ENCODE measurements at regions not wholly inside any gene's neighbourhood (a gene's known extent, or its start where the extent isn't known, plus 50 kb on each side); places are given as distances from the start of the nearest gene placed in this dataset.
"Not testable (repeated sequence)": the region's sequence is repeated elsewhere in the genome, so short reads cannot be mapped to it uniquely, and the experiment has no call there.

GRCh38 chr16:79988721-79989220 lies 388.2 kb upstream of the MAF start:
- no peak for TF ChIP-seq CTCF (conservative IDR thresholded peaks at IDR 0.05; ENCODE audit: low read depth, low read length)

GRCh38 chr16:79988089-79988488 lies 387.6 kb upstream of the MAF start:
- TF ChIP-seq CTCF (conservative IDR thresholded peaks at IDR 0.05; ENCODE audit: low read depth, low read length): no peak
- no peak for DNase-seq (ENCODE audit: low read depth)
- H3K4me3 ChIP-seq (ENCODE audit: low read length): no peak overlapping the region

More at GRCh38 chr16:79988721-79989220, 388.2 kb upstream of the MAF start:
- DNase-seq (ENCODE audit: low read depth): no peak
- no peak overlapping the region for H3K4me3 ChIP-seq (ENCODE audit: low read length)

- TF ChIP-seq CTCF (conservative IDR thresholded peaks at IDR 0.05; ENCODE audit: low read depth, low read length): no peak
- H3K4me3 ChIP-seq (ENCODE audit: low read length): no peak overlapping the region
Measured at GRCh38 chr16:79986352-79986751, 385.8 kb upstream of the MAF start.

GRCh38 chr16:79985606-79986005 lies 385.1 kb upstream of the MAF start:
- no peak overlapping the region for H3K4me3 ChIP-seq (ENCODE audit: low read length)
- TF ChIP-seq CTCF (conservative IDR thresholded peaks at IDR 0.05; ENCODE audit: low read depth, low read length): no peak
- no peak for DNase-seq (ENCODE audit: low read depth)

More at GRCh38 chr16:79986352-79986751, 385.8 kb upstream of the MAF start:
- no peak for DNase-seq (ENCODE audit: low read depth)

GRCh38 chr16:79984149-79984548 lies 383.6 kb upstream of the MAF start:
- not testable (repeated sequence) for DNase-seq (ENCODE audit: low read depth); H3K4me3 ChIP-seq (ENCODE audit: low read length)

- no peak for TF ChIP-seq CTCF (conservative IDR thresholded peaks at IDR 0.05; ENCODE audit: low read depth, low read length)
- no peak for DNase-seq (ENCODE audit: low read depth)
- H3K4me3 ChIP-seq (ENCODE audit: low read length): no peak overlapping the region
Measured at GRCh38 chr16:79982862-79983261, 382.3 kb upstream of the MAF start.

- no peak overlapping the region for H3K4me3 ChIP-seq (ENCODE audit: low read length)
- no peak for DNase-seq (ENCODE audit: low read depth)
- TF ChIP-seq CTCF (conservative IDR thresholded peaks at IDR 0.05; ENCODE audit: low read depth, low read length): no peak
Measured at GRCh38 chr16:79982361-79982760, 381.8 kb upstream of the MAF start.

GRCh38 chr16:79981814-79982213 lies 381.3 kb upstream of the MAF start:
- DNase-seq (ENCODE audit: low read depth): no peak
- no peak for TF ChIP-seq CTCF (conservative IDR thresholded peaks at IDR 0.05; ENCODE audit: low read depth, low read length)
- no peak overlapping the region for H3K4me3 ChIP-seq (ENCODE audit: low read length)

Measured in retinal pigment epithelial cell (primary cell).